Liver (tissue), 8 donors: ENCODE measurements at regions not wholly inside any gene's neighbourhood (a gene's known extent, or its start where the extent isn't known, plus 50 kb on each side); places are given as distances from the start of the nearest gene placed in this dataset.

Experiments used
- DNase-seq: peaks from one replicate; pipeline ENCODE4 v3.0.0-alpha.2; 2017; ENCODE audit warnings: low spot score
- H3K27ac ChIP-seq, 2 donors: one replicate each; pipeline ENCODE4 v1.7.0; 2013; ENCODE audit warnings: inconsistent platforms in 2 of 2, low read length in 2 of 2, control low read depth in 1 of 2, low read depth in 1 of 2, mild to moderate bottlenecking in 1 of 2
- H3K27me3 ChIP-seq, 4 donors: one replicate each; pipeline versions ENCODE4 v1.6.1 to v1.7.0; 2013; ENCODE audit warnings: low read length in 3 of 4, inconsistent platforms in 1 of 4, mild to moderate bottlenecking in 1 of 4, moderate library complexity in 1 of 4; ENCODE audit not compliant: control insufficient read depth in 4 of 4, insufficient read depth in 4 of 4
- H3K36me3 ChIP-seq, 4 donors: one replicate each; pipeline versions ENCODE4 v1.6.1 to v1.7.0; 2013; ENCODE audit warnings: low read length in 3 of 4, mild to moderate bottlenecking in 3 of 4, low read depth in 1 of 4, moderate library complexity in 1 of 4; ENCODE audit not compliant: control insufficient read depth in 4 of 4, insufficient read depth in 3 of 4
- H3K4me1 ChIP-seq, 4 donors: one replicate each; pipeline versions ENCODE4 v1.6.1 to v1.7.0; 2013; ENCODE audit warnings: low read length in 3 of 4, mild to moderate bottlenecking in 3 of 4, moderate library complexity in 1 of 4; ENCODE audit not compliant: control insufficient read depth in 4 of 4, insufficient read depth in 4 of 4
- H3K4me3 ChIP-seq, 3 donors: one replicate each; pipeline versions ENCODE4 v1.6.1 to v1.7.0; 2013; ENCODE audit warnings: low read length in 3 of 3, control low read depth in 1 of 3, low read depth in 1 of 3, mild to moderate bottlenecking in 1 of 3
- H3K9ac ChIP-seq, 2 donors: one replicate each; pipeline ENCODE4 v1.7.0; 2013; ENCODE audit warnings: low read length in 2 of 2, mild to moderate bottlenecking in 2 of 2, moderate library complexity in 2 of 2, control low read depth in 1 of 2, low read depth in 1 of 2
- H3K9me3 ChIP-seq, 4 donors: one replicate each; pipeline versions ENCODE4 v1.6.1 to v1.7.0; 2013; ENCODE audit warnings: low read length in 3 of 4; ENCODE audit not compliant: control insufficient read depth in 4 of 4
- ATF3 ChIP-seq: IDR thresholded peaks from 2 replicates; pipeline ENCODE4 v1.6.1; 2016; ENCODE audit warnings: antibody characterized with exemption
- CTCF ChIP-seq: fragments of 150-350 bp; IDR thresholded peaks from 2 replicates; pipeline ENCODE4 v1.5.1; 2017; ENCODE audit warnings: improper control_type of control experiment, low read depth, low read length; ENCODE audit not compliant: missing input control
- EGR1 ChIP-seq, 2 donors: IDR thresholded peaks; 2 replicates each; pipeline ENCODE4 v1.6.1; 2016 to 2018; ENCODE audit warnings: antibody characterized with exemption in 2 of 2, low read depth in 2 of 2
- FOXA2 ChIP-seq: IDR thresholded peaks from 2 replicates; pipeline ENCODE4 v1.6.1; 2016; ENCODE audit warnings: antibody characterized with exemption
- GABPA ChIP-seq, 2 donors: IDR thresholded peaks in 1 of 2; conservative IDR thresholded peaks in 1 of 2; 2 replicates each; pipeline ENCODE4 v1.6.1; 2016; ENCODE audit warnings: antibody characterized with exemption in 2 of 2, mild to moderate bottlenecking in 1 of 2, moderate library complexity in 1 of 2
- HNF4A ChIP-seq, 2 donors: conservative IDR thresholded peaks; 2 replicates each; pipeline ENCODE4 v1.6.1; 2016; ENCODE audit warnings: antibody characterized with exemption in 2 of 2, mild to moderate bottlenecking in 2 of 2
- HNF4G ChIP-seq: IDR thresholded peaks from 2 replicates; pipeline ENCODE4 v1.6.1; 2016; ENCODE audit warnings: antibody characterized with exemption
- JUND ChIP-seq, 2 donors: IDR thresholded peaks; 2 replicates each; pipeline ENCODE4 v1.6.1; 2016; ENCODE audit warnings: antibody characterized with exemption in 2 of 2
- MAX ChIP-seq: IDR thresholded peaks from 2 replicates; pipeline ENCODE4 v1.6.1; 2016; ENCODE audit warnings: antibody characterized with exemption
- NR2F2 ChIP-seq: IDR thresholded peaks from 2 replicates; pipeline ENCODE4 v1.6.1; 2016; ENCODE audit warnings: antibody characterized with exemption
- RAD21 ChIP-seq, 2 donors: IDR thresholded peaks; 2 replicates each; pipeline ENCODE4 v1.6.1; 2016; ENCODE audit warnings: antibody characterized with exemption in 2 of 2, mild to moderate bottlenecking in 2 of 2
- REST ChIP-seq: IDR thresholded peaks from 2 replicates; pipeline ENCODE4 v1.6.1; 2016; ENCODE audit warnings: antibody characterized with exemption, mild to moderate bottlenecking
- RXRA ChIP-seq, 2 donors: IDR thresholded peaks; 2 replicates each; pipeline ENCODE4 v1.6.1; 2017 to 2018; ENCODE audit warnings: antibody characterized with exemption in 2 of 2, mild to moderate bottlenecking in 1 of 2
- SP1 ChIP-seq: IDR thresholded peaks from 2 replicates; pipeline ENCODE4 v1.6.1; 2018; ENCODE audit warnings: antibody characterized with exemption, mild to moderate bottlenecking
- TAF1 ChIP-seq: conservative IDR thresholded peaks from 2 replicates; pipeline ENCODE4 v1.6.1; 2016; ENCODE audit warnings: antibody characterized with exemption, mild to moderate bottlenecking
- YY1 ChIP-seq: IDR thresholded peaks from 2 replicates; pipeline ENCODE4 v1.6.1; 2016; ENCODE audit warnings: antibody characterized with exemption, mild to moderate bottlenecking
- ZBTB33 ChIP-seq: IDR thresholded peaks from 2 replicates; pipeline ENCODE4 v1.6.1; 2016; ENCODE audit warnings: antibody characterized with exemption
- WGBS: extraction: QIAGEN DNeasy Blood & Tissue Kit; methylation state at CpG from one replicate; pipeline ENCODE4 v1.1.7; 2013; 5-methylcytosine and 5-hydroxymethylcytosine counted together
- donor health status: healthy.
- donor health status: healthy.
- donor health status: healthy.
- donor health status: healthy.
- donor health status: healthy.

GRCh38 chr2:65498396-65498795, 66.0 kb upstream of the SPRED2 start:
- TF ChIP-seq EGR1 (IDR thresholded peaks at IDR 0.05; ENCODE audit: low read depth in 2 of 2): no peak
- no peak for TF ChIP-seq YY1
- TF ChIP-seq RXRA (IDR thresholded peaks at IDR 0.05): no peak
- TF ChIP-seq ZBTB33: no peak
- TF ChIP-seq HNF4G: no peak
- no peak for TF ChIP-seq ATF3
- TF ChIP-seq CTCF: no peak
- no peak for TF ChIP-seq FOXA2
- TF ChIP-seq HNF4A (conservative IDR thresholded peaks at IDR 0.05): no peak
- TF ChIP-seq MAX: no peak
- TF ChIP-seq REST: no peak
- TF ChIP-seq JUND (IDR thresholded peaks at IDR 0.05): no peak
- no peak for TF ChIP-seq NR2F2
- TF ChIP-seq RAD21 (IDR thresholded peaks at IDR 0.05): no peak
- TF ChIP-seq GABPA (IDR thresholded peaks at IDR 0.05 in 1 of 2, conservative IDR thresholded peaks at IDR 0.05 in 1 of 2): no peak
- TF ChIP-seq TAF1: no peak
- no peak for TF ChIP-seq SP1
- no peaks in the 10 kb centered on the region for H3K4me1 ChIP-seq
- H3K27ac ChIP-seq: no peak overlapping the region
- WGBS: 92% methylated on average over 4 of the region's 4 CpGs
- no peaks in the 10 kb centered on the region for H3K27me3 ChIP-seq
- no peaks in the 10 kb centered on the region for H3K36me3 ChIP-seq
- DNase-seq: no peak
- no peak overlapping the region for H3K4me3 ChIP-seq
- H3K9ac ChIP-seq: no peak overlapping the region
- no peaks in the 10 kb centered on the region for H3K9me3 ChIP-seq
